HG02970 (cell line): ENCODE measurements at regions not wholly inside any gene's neighbourhood (a gene's known extent, or its start where the extent isn't known, plus 50 kb on each side); places are given as distances from the start of the nearest gene placed in this dataset.
"Not testable (repeated sequence)": the region's sequence is repeated elsewhere in the genome, so short reads cannot be mapped to it uniquely, and the experiment has no call there.

Source experiments
- ATAC-seq: cut with Tn5 transposase; IDR thresholded peaks from one replicate; pipeline ENCODE4 v1.9.1; 2021; ENCODE audit warnings: mild to moderate bottlenecking, moderate library complexity, moderate number of reproducible peaks; ENCODE audit not compliant: unreplicated experiment, low FRiP score

DNA sequence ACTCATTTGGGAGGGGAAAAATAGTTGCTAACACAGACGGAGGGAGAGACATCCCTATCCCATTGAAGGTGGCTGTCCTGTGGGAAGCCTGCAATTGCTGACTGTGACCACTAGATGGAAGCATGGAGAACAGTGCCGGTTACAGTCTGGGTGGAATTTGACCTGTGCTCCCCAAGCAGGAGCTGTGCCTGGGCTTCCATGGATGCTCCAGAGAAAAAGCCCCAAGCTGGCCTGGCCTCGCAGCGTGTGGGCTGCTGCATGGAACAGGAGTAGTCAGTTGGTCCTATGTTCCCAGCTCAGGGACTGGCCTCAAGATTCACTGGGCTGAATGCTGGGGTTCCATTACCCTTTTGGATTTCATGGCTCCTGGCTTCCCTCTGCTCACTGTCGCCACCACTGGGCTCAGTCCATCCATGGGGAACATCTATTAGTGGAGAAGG, 116.3 kb upstream of the CHD6 start:
- ATAC-seq, result no peak

DNA sequence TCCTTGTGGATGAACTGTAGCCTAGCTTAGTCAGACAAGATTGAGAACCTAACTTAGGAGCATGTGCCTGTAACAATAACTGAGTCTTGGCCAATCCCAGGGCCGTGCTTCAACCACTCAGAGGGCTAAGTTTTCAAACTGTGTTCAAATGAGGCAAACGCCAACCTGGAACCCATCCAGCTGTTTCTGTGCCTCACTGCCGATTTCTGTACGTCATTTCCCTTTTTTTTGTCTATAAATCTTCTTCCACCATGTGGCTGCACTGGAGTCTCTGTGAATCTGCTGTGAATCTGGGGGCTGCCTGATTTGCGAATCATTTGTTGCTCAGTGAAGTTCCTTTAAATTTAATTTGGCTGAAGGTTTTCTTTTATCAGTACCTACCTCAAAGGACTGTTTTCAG, 115.0 kb upstream of the CHD6 start:
- no peak for ATAC-seq

DNA sequence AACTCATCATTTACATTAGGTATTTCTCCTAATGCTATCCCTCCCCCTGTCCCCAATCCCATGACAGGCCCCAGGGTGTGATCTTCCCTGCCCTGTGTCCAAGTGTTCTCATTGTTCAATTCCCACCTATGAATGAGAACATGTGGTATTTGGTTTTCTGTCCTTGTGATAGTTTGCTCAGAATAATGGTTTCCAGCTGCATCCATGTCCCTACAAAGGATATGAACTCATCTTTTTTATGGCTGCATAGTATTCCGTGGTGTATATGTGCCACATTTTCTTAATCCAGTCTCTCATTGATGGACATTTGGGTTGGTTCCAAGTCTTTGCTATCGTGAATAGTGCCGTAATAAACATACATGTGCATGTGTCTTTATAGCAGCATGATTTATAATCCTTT, 113.0 kb upstream of the CHD6 start:
- ATAC-seq, result not testable (repeated sequence)

DNA sequence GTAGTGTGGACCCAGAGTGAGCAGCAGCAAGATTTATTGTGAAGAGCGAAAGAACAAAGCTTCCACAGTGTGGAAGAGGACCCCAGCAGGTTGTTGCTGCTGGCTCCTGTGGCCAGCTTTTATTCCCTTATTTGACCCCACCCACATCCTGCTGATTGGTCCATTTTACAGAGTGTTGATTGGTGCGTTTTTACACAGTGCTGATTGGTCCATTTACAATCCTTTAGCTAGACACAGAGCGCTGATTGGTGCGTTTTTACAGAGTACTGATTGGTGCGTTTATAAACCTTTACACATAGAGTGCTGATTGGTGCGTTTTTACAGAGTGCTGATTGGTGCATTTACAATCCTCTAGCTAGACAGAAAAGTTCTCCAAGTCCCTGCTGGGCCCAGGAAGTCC, 109.5 kb upstream of the CHD6 start:
- ATAC-seq, result not testable (repeated sequence)

DNA sequence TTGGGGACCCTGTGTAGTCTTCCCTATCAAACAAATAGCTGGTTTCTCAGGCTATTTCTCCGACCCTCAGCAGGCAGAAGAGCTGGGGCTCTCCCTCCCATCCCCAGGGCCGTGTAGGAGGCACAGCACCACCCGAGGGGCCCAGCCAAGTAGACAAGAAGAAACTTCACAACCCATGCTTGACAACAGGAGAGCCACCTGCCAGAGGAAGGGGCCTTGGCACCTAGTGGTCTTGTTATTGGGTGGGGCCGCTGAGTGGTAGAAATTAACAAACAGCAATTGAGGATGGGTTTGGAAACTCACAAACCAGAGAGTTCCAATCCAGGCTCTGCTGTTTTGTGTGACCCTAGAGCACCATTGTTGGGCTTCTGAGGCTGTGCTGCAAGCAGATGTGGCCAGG, 108.5 kb upstream of the CHD6 start:
- ATAC-seq, result no peak

DNA sequence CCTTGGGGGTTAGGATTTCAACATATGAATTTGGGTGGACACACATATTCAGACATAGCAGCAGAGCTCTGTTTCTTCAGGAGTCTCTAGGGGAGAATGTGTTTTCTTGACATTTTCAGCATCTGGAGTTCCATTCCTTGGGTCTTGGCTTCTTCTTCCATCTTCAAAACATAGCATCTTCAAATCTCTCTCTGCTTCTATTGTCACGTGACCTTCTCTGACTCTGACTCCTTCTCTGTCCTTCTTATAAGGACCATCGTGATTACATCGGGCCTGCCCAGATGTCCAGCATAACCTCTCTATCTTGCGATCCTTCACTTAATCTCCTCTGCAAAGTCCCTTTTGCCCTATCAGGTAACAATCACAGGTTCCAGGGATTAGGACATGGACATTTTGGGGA, 101.0 kb upstream of the CHD6 start:
- ATAC-seq, result no peak

DNA sequence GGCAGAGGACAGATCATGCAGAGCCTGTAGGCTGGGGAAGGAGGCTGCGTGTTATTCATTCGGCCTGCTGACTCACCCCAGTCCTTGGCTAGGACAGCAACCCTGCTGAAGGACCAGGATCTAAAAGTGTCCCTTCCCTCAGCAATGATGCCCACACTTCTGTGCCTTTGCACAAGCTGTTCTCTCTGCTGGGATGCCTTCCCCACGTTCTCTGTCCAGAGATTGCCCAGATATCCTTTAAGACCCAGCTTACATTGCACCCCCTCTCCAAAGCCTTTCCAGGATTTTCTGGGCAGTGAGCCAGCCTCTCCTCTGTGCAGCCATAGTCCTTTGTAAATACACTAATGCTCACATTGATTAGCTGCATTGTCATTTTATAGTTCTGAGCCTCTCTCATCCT, 99.3 kb upstream of the CHD6 start:
- ATAC-seq, result no peak

DNA sequence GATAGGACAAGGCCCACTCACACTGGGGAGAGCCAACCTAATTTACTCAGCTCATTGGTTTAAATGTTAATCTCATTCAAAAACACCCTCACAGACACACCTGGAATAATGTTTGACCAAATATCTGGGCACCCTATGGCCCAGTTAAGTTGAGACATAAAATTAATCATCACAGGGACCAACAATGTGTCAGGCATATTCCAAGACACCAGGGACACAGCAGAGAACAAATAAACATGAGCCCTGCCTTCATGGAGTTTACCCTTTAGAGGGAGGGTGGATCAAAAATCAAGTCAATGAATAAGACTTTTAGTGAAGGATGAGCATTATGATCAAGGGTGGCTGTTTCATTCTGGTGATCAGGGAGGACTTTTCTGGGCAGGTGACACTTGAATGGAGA, 98.7 kb upstream of the CHD6 start:
- no peak for ATAC-seq

DNA sequence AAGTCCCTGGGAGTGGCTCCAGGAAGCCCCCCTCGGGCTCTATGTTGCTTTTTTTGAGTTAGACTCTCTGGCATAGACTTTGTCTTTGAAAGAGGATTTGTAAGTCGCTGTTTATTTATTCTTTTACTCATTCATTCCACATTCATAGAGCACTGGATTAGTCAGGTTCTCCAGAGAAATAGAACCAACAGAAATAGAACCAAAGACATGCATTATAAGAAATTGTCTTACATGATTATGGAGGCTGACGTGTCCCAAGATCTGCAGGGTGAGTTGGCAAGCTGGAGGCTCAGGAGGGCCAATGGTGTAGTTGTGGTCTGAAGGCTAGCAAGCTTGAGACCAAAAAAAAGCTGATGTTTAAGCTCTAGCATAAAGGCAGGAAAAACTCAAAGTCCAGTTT, 98.3 kb upstream of the CHD6 start:
- no peak for ATAC-seq

DNA sequence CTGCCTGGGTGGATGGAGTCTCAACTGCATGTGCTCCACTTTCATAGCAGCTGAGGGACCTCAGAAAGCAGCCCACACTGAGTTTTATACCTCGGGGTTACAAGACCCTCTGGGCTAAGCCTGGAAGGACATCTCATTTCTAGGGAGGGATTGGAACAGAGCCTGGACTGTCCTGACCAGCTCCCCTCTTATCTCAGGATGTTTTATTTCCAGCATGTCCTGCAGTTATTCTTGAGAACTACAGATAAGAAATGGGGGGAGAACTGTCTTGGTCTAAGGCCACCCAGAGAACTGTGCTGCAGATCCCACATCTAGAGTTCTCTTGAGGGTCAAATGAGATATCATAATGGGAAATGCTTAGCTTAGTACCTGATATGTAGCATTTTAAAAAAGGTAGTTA, 97.3 kb upstream of the CHD6 start:
- ATAC-seq, result no peak

DNA sequence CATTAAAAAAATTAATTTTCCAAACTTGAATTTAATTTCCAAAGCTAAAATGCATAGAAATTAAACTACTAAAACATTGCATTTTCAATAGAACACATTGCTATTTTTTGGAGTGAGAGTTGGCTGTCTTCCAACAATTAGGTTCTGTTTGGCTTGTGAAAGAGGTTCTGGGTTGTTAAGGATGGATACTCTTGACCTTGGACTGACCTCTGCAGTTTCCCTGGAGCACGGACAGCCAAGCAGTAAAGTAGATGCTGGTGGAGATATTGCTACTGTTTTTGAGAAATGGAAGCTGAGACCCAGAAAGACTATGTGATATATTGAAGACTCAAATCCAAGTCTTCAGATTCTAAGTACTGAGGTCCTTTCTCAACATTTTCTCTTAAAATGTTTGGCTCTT, 95.9 kb upstream of the CHD6 start:
- ATAC-seq, result no peak

DNA sequence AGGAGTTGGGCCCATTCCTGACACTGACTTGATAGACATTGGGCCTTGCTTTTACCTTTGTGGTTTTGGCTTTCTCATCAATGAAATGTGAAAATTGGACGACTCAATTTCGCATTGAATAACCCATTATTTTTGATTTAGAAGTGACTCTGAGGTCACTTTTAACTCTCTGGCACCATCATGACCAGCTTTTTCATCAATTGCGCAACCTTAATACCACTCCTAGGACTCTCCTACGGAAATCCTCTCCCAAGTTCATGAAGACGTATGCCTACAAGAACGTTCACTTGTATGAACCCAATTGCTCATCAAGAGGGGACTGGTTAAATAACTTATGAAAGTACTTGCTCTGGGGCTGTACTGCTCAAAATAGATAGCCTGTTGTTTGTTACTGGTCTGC, 86.7 kb upstream of the CHD6 start:
- no peak for ATAC-seq

DNA sequence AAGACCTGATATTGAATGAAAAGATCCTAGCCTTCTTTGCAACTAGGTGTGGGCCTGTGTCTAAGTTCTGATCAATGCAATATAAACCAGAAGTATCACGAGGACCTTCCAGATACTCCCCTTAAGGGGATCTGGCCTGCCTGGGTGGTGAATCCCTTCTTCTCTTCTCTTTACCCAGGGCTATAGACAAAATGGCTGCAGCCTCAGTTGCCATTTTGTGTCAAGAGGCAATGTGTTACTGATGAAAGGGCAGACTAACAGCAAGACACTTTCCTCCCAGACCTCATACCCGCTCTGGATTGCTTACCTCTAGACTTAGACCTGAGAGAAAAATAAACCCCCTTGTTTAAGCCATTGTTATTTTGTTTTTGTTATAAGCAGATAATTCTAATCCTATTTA, 84.5 kb upstream of the CHD6 start:
- no peak for ATAC-seq

DNA sequence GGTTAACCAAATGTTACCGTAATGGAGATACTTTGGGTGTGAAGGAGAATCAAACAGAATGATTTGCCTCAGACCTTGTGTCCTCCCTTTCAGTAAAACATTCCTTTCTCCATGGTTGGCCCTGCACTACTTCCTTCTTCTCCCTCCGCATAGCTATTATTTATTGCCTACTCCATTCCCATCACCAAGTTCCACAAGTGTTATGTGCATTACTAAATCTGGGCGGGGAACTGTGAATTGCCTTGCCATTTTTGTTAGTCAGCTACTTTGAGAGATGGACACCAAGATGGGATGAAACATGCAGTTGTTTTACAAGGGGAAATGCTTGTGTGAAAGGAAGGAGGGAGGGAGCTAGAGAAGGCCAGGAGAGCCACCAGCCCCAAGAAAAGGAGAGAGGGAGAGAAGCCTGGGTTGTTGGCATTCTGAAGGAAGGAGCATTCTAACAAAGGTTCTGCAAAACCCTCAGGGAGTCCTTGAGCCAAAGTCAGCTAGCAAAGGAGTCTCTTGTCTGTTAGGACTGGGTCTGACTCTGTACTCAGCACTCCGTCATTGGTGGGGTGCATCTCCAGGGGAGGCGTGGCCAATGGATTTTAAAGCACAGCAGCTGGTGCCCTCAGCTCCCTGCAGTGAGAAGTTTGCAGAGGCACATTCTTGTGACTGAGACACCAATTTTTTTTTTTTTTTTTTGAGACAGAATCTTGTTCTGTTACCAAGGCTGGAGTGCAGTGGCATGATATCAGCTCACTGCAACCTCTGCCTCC, 83.6 kb upstream of the CHD6 start:
- no peak for ATAC-seq

DNA sequence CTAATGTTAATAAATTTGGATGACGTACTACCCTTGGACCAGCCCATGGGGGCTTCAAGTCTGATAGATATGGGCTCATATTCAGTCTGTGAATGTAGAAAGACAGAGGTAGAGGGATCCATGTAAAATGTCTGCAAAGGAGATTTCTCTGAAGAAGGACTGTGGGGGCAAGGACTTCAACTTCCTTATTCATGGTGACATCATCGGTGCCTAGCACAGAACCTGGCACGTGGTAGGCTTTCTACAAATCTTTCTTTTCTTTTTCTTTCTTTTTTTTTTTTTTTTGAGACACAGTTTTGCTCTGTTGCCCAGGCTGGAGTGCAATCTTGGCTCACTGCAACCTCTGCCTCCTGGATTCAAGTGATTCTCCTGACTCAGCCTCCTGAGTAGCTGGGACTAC, 81.5 kb upstream of the CHD6 start:
- not testable (repeated sequence) for ATAC-seq

DNA sequence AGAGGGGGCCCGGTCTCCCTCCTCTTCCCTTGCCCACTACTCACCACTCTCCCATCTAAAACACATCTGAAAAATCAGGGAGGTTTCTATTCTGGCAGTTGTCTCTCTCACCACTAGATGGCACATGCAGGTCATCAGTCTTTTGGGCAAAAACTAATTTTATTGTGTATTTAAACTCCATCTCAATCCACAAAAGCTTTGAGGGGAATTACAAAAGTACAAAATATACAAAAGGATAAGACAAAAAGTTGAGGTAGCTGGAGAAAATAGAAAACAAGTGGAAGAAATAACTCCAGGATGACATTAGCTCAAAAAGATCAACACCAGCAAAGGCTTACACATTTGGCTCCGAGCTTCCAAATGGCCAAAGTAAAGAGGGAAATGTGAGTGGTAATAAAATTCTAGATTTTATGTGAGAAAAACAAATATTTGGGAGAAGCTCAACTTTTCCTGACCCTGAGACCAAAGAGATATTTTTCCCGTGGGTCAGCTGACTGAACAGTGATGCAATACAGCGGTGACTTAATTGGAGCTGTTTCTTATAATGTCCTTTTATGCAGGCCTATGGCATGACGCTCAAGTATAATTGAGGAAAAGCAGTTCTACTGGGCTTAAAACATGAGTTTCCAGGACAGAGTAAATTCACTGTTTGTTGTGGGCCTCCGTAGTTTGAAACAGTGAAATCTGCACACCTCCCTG, 79.8 kb upstream of the CHD6 start:
- no peak for ATAC-seq

DNA sequence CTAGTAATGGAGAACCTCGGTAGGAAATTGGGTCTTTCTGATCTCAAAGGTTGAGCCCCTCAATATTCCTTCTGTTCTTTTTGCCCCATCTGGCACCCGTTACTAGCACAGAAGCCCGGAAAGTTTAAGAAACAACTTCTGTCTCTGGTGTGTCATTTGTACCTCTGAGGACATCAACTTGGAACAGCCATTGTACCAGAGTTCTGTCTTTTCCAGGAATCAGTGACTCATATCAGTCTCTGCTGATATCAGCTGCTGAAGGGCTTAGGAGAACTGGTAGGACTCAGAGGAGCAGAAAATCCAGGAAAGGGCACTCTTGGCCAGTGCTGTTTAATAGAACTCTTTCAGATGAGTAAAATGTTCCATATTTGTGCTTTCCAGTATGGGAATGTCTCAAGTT, 78.3 kb upstream of the CHD6 start:
- no peak for ATAC-seq

DNA sequence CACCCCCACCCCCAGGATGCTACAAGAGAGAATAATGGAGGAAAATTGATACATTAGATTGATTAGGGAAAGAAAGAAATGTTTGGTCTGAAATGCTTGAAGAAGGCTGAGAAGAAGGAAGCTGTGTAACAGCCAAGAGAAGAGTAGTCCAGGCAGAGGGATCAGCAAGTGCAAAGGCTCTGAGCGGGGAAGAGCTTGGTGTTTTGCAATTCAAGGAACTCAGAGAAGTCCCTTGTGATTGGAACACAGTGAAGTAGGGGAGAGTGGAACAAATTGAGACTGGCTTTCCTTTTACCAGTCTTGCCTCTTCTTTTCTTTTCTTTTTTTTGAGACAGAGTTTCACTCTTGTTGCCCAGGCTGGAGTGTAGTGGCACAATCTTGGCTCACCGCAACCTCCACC, 76.6 kb upstream of the CHD6 start:
- ATAC-seq, result no peak

DNA sequence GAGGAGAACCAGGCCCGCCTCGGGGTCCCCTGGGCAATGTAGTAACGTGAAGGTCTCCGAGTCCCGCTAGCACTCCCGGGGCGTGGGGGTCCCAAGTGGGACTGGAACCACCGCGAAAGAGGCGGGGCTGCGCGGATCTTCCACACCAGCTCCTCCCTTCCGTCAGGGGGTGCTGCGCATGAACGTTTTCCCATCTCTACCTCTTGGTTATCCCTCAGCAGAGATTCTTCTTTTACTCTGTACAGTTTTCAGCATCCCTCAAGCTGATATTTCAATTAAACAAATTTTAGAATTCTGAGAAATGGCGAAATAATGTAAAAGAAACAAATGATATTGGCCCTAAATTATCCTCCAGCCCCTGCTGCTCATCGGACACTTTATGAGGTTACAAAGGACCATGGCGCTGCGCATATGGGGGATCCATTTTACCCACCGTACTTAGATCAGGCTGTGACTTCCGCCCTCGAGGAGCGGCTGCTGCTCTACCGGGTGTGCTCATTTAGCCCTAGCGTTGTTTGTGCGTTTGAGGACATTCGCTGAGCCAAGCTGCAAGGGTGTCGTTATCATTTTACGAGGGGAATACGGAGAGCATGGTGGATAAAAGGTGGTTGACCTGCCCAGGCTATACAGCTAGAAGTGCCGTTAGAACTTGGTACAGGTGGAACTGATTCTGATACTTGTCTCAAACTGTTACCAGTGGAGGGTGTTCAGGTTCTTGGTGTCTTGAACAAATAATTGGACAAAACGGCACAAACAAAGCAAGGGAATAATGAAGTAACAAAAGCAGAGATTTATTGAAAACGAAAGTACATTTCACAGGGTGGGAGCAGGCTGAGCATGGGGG, 75.2 kb upstream of the CHD6 start:
- peak; percentile 93 for ATAC-seq

DNA sequence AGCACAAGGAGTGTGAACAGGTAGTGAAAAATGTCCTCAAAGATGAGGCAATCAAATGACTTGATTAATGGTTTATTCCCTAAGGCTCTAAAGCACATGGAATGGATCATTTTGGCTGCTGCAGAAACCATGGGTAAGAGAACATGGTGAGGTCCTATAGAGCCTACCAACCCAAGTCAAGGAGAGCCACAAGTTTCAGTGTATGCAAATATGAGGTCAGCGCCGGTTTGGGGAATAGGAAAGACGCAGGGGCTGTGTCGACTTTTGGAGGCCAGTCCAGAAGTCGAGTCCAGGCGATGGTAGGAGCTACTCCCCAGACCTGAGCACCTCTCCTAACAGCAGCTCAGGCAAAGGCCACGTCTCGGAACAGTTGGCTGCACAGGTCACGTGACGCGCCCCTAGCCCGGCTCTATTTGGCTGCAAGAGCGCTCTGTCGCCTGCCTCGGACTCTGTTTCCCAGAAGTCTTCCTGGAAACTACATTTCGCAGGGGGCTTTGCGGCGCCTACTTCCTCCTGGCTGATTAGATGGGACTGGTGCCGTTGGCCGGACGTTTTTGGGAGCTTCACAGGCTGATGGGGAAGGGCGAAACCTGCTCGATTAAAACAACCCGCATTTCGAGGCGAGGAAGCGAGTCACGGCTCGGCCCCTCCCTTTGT, 74.4 kb upstream of the CHD6 start:
- peak; percentile 25 for ATAC-seq

DNA sequence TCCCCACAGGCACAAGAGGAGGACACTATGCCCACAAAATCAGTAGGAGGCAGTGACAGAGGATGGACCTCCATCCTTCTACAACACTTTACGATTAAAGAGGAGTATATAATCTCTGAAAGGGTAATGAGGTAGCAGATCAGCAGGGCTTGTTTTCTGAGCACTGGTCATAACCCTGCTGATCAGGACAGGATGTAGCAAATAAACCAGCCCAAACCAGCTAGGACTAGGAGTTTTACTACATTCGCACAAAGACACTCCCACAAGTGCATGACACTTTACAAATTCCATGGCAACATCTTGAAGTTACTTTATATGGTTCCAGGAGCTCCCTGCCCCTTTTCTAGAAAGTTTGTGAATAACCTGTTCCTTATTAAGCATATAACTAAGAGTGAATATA, 73.3 kb upstream of the CHD6 start:
- no peak for ATAC-seq
